ENCODE measurements at regions not wholly inside any gene's neighbourhood (a gene's known extent, or its start where the extent isn't known, plus 50 kb on each side); places are given as distances from the start of the nearest gene placed in this dataset.

GRCh38 chr15:93881310-93881709 is 350.1 kb upstream of the MCTP2 start:
- no peak for DNase-seq (ENCODE audit: low read depth in 1 of 2, low spot score in 1 of 2)

DNA sequence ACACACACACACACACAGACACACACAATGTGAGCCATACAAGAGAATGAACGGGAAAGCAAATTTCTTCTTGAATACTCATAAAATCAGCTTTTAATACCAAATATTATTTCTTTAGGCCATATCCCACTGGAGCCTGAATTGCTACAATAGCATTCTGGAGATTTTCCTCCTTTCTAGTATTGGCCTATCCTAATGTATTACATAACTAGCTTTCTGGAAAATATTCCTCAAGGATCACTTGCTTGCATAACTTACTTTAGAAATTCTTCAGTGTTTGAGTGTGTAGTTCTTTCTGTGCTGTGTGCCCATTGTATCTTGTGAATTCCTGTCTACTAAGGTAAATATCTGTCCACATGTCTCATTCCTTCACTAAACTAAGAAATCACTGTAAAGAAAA is 351.0 kb upstream of the MCTP2 start:
- DNase-seq (ENCODE audit: low read depth in 1 of 2, low spot score in 1 of 2) = no peak

DNA sequence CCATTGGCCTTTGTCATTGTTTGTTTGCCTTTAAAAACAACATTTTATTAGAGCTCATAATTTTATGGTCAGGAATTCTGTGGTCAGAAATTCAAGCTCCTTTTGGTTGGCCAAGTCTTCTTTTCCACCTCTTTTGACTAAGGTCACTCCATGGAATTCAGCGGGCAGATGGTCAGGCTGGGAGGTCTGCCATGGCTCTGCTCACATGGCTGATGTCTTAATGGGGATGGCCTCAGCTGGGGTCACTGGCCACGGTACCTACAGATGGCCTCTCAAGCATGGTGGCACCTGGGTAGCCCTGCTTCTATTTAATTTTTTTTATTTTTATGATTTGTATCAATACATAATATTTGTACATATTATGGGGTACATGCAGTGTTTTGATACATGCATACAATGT is 360.8 kb upstream of the MCTP2 start:
- no peak for DNase-seq (ENCODE audit: low read depth in 1 of 2, low spot score in 1 of 2)

DNA sequence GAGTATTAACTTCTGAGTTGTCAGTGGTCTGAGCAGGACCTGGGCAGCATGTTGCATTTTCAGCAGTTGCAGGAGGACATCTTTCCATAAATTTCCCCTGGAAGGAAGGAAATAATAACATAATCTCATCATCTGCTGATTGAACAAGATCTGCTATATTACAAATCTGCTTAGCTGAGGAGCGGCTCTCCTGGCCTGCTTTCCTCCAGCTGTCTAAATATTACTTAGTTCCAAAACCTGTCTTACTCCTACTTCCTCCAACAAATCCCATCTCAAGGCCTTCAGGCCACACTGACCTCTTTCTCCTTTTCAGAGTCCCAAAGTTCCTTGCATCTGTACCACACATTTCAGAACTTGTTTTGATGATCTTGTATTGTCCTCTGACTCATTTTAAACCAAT is 364.4 kb upstream of the MCTP2 start:
- DNase-seq (ENCODE audit: low read depth in 1 of 2, low spot score in 1 of 2) = no peak

DNA sequence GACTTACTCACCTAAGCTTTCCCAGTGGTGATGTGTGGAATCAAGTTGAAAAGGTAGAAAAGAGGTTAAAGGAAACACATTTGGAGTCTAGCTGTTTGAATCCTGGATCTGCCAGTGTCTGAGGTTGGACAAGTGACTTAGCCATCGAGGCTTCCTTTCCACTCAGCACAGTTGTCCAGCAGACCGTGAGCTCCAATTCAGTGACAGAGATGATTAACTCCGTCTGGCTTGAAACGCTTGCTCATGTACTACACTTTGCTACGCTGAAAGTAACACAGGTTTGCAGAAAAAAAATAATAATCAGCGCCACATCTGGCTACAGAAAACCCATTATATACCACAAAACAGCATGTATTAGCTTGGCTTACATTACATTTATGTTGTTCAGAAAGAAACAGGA is 364.9 kb upstream of the MCTP2 start:
- DNase-seq (ENCODE audit: low read depth in 1 of 2, low spot score in 1 of 2) = no peak

- DNase-seq (ENCODE audit: low read depth in 1 of 2, low spot score in 1 of 2) = no peak
These were observed 365.8 kb upstream of the MCTP2 start for GRCh38 chr15:93865586-93865985.

DNA sequence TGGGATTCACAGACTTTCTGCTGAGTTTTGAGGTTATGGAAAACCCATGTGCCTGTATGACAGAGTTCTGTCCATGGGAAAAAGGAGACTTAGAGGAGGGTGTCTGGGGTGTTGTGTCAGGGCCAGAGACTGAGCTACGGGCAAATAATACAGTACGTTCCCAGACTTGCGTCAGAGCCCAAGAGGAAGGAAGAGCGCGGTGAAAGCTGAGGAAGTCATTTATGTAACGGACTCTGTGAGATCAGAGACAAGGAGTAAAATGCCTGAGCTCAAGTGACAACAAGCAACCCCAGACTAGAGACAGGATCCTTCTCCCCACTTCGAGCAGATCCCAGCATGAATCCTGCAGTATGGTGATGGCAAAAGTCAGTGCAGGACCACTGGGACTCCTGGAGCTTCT is 368.6 kb upstream of the MCTP2 start:
- no peak for DNase-seq (ENCODE audit: low read depth in 1 of 2, low spot score in 1 of 2)

DNA sequence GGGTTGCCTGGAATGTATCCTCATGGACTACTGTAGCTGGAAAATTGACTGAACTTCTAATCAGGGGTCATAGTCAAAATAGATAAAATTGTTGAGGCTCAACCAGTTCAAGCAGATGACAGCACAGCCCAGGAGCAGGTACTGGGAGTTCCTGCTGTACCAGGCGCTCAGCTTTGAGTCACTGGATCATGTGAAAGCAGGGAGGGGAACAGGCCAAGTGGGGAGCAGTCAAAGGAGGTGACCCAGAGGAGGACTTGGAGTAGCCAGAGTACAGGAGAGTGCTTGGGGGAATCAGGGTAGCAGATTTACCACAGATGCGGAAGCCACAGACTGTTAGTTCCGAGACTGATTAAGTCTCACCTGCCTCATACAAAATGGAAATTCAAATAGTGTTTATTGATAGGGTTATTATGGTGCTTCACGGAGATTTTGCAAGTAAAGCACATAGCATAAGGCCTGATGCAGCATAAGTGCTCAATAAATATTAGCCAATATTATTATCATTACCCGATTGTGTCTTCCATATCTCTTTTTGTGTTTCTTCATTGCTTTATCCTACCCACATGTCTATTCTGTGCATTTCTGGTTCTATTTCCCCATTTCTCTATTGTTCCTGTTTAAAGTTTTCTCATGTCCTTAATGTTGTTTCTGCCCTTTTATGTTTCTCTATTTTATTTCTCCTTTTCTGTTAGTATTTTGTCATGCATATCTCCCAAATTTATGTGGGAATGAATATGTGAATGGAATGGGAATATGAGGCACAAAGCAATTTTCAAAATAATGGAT is 369.2 kb upstream of the MCTP2 start:
- DNase-seq (ENCODE audit: low read depth in 1 of 2, low spot score in 1 of 2) = no peak

DNA sequence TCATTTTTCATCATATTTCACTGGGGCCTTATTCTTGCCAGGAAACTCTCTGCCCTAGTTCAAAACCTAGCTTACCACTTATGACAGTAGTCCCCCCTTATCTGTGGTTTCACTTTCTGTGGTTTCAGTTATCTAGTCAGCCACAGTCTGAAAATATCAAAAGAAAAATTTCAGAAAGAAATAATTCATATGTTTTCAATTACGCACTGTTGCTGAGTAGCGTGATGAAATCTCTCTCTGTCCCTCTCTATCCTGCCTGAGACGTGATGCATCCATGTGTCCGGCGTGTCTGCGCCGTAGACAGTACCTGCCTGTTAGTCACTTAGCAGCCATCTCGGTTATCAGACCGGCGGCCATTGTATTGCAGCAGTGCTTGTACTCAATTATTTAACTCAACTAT is 369.9 kb upstream of the MCTP2 start:
- no peak for DNase-seq (ENCODE audit: low read depth in 1 of 2, low spot score in 1 of 2)

DNA sequence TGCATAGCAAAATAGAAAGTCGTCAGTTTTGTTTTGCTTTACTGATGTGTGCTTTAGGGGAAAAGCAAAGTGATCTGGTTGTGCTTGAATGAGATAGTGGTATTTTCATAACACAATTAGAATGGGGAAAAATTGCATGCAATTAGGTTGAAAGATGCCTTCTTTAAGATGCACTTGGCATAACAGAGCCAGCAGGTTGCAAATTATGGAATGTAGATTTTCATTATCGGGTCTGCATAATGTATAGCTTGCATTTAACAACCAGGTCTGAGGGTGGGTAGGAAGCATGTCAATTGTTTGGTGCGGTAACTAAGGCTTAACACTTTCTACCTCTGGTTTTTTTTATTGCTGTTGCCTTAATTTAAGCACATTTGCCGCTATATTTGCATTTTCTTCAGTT is 370.7 kb upstream of the MCTP2 start:
- no peak for DNase-seq (ENCODE audit: low read depth in 1 of 2, low spot score in 1 of 2)

- no peak for DNase-seq (ENCODE audit: low read depth in 1 of 2, low spot score in 1 of 2)
These were observed 372.2 kb upstream of the MCTP2 start for GRCh38 chr15:93859176-93859575.

DNA sequence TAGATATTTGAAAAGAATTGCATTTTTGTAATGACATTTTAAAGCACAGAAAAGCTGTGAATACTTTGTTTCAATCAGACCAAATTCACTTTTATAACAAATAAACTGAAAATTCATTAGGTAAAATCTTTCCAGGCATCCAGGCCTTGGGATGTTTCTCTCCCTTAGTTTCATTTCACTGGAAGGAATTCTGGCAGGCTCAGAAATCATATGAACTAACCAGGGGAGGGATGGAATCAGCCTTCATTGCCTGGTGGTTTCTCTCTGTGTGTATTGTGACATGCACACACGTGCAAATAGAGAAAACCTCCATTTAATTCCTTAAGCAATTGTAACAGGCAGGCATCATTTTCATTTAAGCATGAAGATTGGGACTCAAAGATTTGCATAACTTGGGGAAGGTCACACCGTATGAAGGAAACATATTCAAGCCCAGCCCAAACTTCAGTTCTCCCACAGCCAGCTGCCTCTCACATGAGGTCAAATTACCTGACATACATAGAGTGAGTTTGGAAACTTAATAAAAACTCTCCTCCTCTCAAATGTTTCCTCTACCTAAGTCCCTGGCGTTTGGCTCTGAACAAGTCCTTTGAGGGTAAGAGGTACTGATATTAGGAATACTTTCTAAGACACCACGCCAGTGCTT is 376.1 kb upstream of the MCTP2 start:
- DNase-seq (ENCODE audit: low read depth in 1 of 2, low spot score in 1 of 2) = no peak

DNA sequence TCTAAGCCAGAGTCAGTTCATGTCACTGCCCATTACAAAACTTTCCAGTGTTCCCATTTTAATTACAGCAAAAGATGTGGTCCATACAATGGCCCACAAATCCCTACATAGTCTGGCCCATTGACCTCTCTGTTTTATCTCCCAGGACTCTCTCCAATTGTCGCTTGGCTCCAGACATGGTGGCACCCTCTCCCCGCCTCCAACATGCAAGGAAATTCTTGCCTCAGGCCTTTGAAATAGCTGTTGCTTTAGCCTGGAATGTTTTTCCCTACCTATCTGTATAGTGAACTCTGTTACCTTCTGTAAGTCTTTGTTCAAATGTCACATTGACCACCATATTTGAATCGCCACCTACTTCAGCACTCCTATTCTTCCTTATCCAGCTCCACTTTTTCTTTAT is 377.3 kb upstream of the MCTP2 start:
- no peak for DNase-seq (ENCODE audit: low read depth in 1 of 2, low spot score in 1 of 2)

DNA sequence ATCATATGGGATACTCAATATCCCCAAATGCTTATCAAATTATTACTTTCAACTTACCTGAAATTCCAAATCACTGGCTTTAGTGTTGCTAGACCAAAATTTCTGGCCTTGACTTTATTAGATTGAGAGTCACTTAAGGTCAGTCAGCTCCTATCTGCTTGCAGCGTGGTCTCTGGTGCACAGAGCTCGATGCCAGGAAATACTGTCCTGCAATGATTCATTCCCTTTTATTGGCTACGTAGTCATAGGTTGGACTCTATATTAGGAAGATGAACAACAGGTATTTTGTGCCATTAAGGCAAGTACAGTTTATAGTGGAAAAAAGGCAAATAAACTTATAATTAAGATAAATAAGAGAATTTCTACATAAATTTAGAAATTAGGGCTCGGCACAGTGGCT is 378.6 kb upstream of the MCTP2 start:
- DNase-seq (ENCODE audit: low read depth in 1 of 2, low spot score in 1 of 2) = no peak

- DNase-seq (ENCODE audit: low read depth in 1 of 2, low spot score in 1 of 2) = no peak
These were observed 382.9 kb upstream of the MCTP2 start for GRCh38 chr15:93848490-93848889.

GRCh38 chr15:93848076-93848475 is 383.3 kb upstream of the MCTP2 start:
- DNase-seq (ENCODE audit: low read depth in 1 of 2, low spot score in 1 of 2) = no peak

DNA sequence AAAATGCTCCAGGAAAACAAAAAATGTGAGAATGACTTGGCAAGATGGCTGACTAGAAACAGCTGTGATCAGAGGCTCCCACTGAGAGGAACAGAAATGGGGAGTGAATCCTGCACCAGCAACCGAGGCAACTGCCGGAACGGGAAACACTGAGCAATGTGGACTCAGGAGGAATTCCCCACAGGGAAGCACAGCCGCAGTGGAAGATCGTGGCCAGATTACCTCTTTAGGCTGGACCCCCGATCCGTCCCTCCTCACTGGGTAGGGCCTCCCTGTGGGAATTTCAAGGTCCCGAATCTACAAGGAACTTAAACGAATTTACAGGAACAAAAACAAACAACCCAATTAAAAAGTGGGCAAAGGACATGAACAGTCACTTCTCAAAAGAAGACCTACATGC is 385.2 kb upstream of the MCTP2 start:
- DNase-seq (ENCODE audit: low read depth in 1 of 2, low spot score in 1 of 2) = no peak

- DNase-seq (ENCODE audit: low read depth in 1 of 2, low spot score in 1 of 2) = no peak
These were observed 393.9 kb upstream of the MCTP2 start for GRCh38 chr15:93837450-93837849.

DNA sequence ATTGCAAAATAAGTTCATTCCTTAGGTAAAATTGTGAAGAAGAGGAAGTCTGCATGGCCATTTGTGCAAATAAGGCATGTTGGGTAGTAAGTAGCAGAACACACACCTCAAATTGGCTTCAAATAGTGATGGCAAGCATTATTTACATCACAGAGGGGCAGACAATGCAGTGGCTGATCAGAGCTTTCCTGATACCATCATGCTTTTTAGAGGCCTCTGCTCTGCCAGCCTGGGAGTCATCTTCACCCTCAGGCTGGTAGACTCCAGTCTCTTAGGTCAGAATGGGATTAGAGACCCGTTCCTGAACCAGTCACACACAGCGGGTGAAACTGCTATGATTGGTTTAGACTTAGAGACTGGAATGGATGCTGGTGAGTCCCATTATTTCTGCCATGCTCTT is 396.0 kb upstream of the MCTP2 start:
- DNase-seq (ENCODE audit: low read depth in 1 of 2, low spot score in 1 of 2) = no peak

- no peak for DNase-seq (ENCODE audit: low read depth in 1 of 2, low spot score in 1 of 2)
These were observed 399.7 kb upstream of the MCTP2 start for GRCh38 chr15:93831641-93832040.

DNA sequence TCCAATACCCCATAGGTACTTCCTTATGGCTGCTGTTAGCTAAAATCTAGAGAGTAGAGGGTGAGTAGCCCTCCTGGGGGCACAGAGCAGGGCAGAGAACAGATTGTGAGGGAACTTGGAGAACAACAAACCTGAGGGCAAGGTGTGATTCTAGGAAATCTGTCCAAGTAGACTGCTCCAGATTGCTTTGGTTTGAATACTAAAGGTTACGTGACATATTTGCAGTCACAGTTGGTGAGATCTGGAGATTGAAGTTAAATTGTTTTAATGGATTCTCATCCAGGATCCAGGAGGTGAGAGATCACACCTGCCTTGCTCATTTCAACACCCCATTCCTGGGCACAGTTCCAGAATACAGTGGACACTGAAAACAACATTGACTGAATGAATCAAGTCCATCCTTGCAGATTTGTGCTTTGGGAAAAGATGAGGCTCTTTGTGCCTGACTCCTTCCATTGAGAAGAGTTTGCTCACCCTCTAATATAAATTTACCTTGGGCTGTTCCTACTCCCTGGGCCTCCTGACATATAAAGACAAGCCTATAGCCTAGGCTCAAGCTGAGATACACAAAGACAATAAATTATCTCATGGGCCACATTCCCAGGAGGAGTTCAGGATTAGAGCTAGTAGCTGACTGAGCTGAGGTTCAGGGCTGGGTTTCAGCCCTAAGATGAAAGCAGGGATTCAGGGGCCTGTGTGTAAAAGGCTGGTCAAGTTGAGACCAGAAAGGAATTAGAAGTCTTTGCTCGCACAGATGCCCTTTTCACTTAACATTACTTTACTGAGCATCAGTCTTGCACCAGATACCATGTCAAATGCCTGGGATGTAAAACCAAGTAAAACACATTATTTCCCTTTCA is 400.9 kb upstream of the MCTP2 start:
- no peak for DNase-seq (ENCODE audit: low read depth in 1 of 2, low spot score in 1 of 2)

Measured in stimulated activated CD4-positive, alpha-beta T cell treated with anti-CD3 and anti-CD28 coated beads, Interleukin-15, amount 100 ng/mL, for 1 hour (primary cell).